Upper lobe of left lung (tissue), 4 donors: ENCODE measurements at regions not wholly inside any gene's neighbourhood (a gene's known extent, or its start where the extent isn't known, plus 50 kb on each side); places are given as distances from the start of the nearest gene placed in this dataset.

Experiments
- CTCF ChIP-seq, 6 experiments: fragments of 450-650 bp in 4 of 6; fragments of 200-600 bp in 2 of 6; sonication (generic) in 2 of 6; IDR thresholded peaks; one replicate each; pipeline ENCODE4 v1.5.1; 2016 to 2019; ENCODE audit warnings: antibody characterized with exemption in 6 of 6
- EP300 ChIP-seq, 4 donors: sonication (generic); formaldehyde crosslinking; IDR thresholded peaks; one replicate each; pipeline ENCODE4 v1.5.1; 2017; ENCODE audit warnings: antibody characterized with exemption in 4 of 4, control low read depth in 2 of 4
- POLR2A ChIP-seq, 4 donors: fragments of 450-650 bp; IDR thresholded peaks; one replicate each; pipeline ENCODE4 v1.5.1; 2016 to 2017; ENCODE audit warnings: antibody characterized with exemption in 4 of 4, mild to moderate bottlenecking in 2 of 4

GRCh38 chr10:75347186-75347585 is 54.4 kb downstream of the ZNF503 start:
- no peak for TF ChIP-seq EP300 (IDR thresholded peaks at IDR 0.05)
- no peak for TF ChIP-seq CTCF (IDR thresholded peaks at IDR 0.05)
- no peak for TF ChIP-seq POLR2A (IDR thresholded peaks at IDR 0.05)
